Medulla oblongata (tissue), 1 donor: ENCODE measurements at regions not wholly inside any gene's neighbourhood (a gene's known extent, or its start where the extent isn't known, plus 50 kb on each side); places are given as distances from the start of the nearest gene placed in this dataset.

Source experiments
- DNase-seq: peaks from one replicate; pipeline ENCODE4 v3.0.0-alpha.2; 2015; ENCODE audit errors: extremely low spot score

GRCh38 chr6:6837541-6838080, 249.1 kb downstream of the LY86 start:
- no peak for DNase-seq

- DNase-seq, result peak; percentile 69
Observed at GRCh38 chr6:6840831-6841291, 252.3 kb downstream of the LY86 start.

DNA sequence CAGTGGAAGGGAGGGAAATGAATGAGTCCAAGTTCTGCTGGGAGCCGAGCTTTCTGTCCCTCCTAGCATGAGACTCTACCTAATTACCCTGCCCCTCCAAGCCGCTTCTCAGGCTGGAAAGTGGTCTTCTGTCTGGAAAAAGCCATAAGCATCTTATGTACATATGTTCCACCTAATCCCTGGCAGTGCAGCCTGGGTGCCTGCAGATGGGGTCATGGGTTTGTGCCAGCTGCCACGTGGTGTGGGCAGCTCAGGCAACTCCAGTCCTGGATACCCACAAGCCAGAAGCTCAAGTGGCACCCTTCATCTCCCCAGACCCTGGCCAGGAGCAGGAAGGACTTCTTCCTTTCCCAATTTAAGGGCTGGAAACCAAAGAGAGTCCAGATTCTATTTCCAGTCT, 253.1 kb downstream of the LY86 start:
- peak; percentile 28 for DNase-seq

DNA sequence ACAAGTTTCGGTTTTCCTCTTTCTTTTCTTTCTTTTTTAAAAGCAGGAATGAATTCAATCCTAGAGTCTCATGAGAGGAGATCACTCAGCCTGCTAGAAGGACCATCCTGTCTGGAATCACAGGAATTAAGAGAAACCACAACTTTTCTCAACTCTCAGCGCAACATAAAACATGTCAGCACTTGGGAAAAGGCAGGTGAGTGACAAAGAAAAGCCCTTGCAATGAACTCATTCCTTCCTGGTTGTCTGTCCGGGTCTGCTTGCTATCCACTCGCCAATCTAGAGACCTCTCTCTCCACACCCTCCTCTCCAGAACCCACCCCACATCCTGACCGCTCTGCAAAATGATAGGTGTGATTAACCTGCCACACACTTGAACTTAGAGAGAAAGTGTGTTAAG, 253.8 kb downstream of the LY86 start:
- DNase-seq, result no peak

- no peak for DNase-seq
Observed at GRCh38 chr6:6843057-6843627, 254.6 kb downstream of the LY86 start.

DNA sequence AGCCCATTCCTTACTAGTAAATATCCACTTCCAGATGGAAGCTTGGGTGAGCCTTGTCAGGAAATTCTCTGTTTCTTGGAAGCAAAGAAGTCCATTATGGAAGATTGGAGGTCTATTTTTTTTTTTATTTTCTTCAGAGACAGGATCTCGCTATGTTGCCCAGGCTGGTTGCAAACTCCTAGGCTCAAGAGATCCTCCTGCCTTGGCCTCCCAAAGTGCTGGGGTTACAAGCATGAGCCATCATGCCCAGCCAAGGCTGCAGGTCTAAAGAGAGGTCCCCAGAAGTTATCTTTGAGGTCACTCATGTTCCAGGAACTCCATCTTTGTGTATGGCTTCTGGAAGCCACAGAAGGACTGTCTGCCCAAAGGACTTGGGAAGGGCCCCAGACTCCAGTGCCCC, 255.3 kb downstream of the LY86 start:
- DNase-seq, result no peak

GRCh38 chr6:6844530-6844929, 256.0 kb downstream of the LY86 start:
- no peak for DNase-seq

DNA sequence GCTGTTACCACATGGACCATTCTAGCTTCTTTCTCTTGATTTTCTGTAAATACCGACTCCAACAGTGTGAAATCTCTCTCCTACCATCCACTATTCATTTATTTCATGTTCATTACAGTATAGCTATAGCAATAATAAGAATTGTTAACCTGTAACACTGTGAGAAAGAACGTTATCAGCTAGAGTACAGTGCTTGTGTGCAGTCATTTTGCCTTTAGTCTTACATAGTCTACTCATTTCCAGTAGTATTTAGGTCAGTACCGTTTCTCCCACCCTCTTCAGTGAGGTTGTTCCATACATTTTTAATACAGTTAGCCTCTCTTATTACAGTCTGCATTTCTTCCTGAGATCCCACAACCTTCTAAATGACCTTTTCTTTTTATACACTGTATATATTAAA, 257.1 kb downstream of the LY86 start:
- no peak for DNase-seq

- DNase-seq, result no peak
Observed at GRCh38 chr6:6847591-6847990, 259.1 kb downstream of the LY86 start.

GRCh38 chr6:6851059-6851948, 256.5 kb upstream of the RREB1 start:
- DNase-seq, result peak; percentile 47

DNA sequence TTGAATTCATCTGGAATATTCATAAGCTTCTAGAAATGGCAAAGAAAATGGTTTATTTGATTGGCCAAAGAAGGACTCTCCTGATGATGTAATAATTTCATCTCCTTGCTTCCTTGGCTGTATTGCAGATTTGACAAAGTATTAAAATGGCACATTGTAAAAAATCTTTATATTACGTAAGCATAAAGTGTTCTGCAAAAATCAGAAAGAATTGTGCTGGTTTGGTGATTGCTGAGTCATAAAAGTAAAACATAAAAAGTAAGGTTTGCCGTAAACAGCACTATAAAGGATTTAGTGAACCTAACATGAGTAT, 255.9 kb upstream of the RREB1 start:
- DNase-seq, result no peak

- peak; percentile 72 for DNase-seq
Observed at GRCh38 chr6:6856538-6857523, 250.9 kb upstream of the RREB1 start.

GRCh38 chr6:6857528-6857927, 250.2 kb upstream of the RREB1 start:
- no peak for DNase-seq

- DNase-seq, result peak; percentile 64
Observed at GRCh38 chr6:6858533-6858982, 249.2 kb upstream of the RREB1 start.

- peak; percentile 20 for DNase-seq
Observed at GRCh38 chr6:6859105-6859504, 248.7 kb upstream of the RREB1 start.

- DNase-seq, result no peak
Observed at GRCh38 chr6:6859722-6860121, 248.0 kb upstream of the RREB1 start.

GRCh38 chr6:6860863-6861262, 246.9 kb upstream of the RREB1 start:
- DNase-seq, result no peak

DNA sequence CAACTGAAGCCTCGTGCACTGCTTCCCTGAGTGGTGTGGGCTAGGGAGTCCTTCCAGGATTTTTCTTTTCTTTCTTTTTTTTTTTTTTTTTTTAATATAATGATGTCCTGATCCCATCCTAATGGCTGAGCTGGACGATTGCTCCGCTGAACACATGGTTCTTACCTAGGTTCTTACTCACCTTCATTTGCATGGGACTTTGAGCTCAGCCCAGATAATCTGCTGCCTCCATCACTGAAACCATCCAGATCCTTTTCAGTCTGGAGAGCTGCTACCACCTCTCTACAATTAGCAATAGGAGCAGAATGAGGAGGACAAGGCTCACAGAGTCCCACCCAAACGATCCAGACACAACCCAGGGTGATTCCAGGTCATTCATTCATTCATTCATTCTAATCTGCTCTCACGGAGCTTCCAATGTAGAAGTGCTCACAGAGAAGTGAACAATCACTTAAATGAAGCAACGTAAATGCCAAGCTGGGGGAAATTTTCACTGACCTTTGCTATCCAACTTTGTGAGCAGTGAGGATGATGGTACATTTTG, 246.3 kb upstream of the RREB1 start:
- DNase-seq, result no peak

DNA sequence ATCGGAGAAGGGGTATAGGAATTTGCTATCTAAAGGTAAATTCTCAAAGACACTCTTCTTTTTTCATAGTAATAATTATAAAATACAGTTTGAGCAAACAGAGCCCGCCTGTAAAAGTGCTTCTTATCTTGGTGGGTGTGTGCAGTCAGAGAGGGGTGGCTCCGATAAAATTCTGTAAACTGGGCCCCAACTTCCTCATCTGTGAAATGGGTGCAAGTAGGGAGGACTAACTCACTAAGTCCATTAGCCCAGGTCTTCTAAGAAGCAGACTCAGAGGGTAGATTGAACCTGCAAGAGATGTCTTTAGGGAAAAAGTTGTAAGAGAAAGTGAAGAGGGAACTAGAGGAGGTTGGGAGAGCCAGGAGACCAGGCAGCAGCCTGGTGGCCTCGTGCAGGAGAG, 245.8 kb upstream of the RREB1 start:
- DNase-seq, result no peak

DNA sequence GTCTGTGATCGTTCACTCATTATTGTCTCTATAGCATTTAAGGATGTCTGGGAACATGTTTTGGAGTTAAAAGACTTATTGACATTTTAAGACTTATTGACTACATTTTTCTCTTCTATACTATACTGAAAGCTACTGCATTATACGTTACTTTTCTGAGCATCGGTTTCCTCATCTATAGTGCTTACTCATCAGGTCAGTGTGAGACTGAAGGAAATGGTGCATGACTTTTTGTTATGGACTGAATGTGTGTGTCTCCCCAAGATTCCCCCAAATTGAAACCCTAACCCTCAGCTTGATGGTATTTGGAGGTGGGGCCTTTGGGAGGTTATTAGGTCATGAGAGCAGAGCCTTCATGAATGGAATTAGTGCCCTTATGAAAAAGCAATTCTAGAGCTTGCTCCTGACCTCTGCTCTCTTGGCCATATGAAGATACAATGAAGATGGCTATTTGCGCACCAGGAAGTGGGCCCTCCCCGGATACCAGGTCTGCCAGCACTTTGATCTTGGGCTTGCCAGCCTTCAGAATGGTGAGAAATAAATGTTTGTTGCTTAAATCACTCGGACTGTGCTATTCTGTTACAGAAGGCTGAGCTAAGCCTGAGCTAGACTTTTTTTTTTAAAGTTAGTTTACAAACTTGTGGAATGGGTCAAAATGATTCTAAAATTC, 243.7 kb upstream of the RREB1 start:
- no peak for DNase-seq

GRCh38 chr6:6865611-6866010, 242.2 kb upstream of the RREB1 start:
- no peak for DNase-seq
